Left forelimb (tissue), 1 donor: ENCODE measurements at regions not wholly inside any gene's neighbourhood (a gene's known extent, or its start where the extent isn't known, plus 50 kb on each side); places are given as distances from the start of the nearest gene placed in this dataset.
"Not testable (repeated sequence)": the region's sequence is repeated elsewhere in the genome, so short reads cannot be mapped to it uniquely, and the experiment has no call there.

Experiments
- DNase-seq: peaks from one replicate; pipeline ENCODE4 v3.0.0-alpha.2; 2018; ENCODE audit warnings: low spot score

DNA sequence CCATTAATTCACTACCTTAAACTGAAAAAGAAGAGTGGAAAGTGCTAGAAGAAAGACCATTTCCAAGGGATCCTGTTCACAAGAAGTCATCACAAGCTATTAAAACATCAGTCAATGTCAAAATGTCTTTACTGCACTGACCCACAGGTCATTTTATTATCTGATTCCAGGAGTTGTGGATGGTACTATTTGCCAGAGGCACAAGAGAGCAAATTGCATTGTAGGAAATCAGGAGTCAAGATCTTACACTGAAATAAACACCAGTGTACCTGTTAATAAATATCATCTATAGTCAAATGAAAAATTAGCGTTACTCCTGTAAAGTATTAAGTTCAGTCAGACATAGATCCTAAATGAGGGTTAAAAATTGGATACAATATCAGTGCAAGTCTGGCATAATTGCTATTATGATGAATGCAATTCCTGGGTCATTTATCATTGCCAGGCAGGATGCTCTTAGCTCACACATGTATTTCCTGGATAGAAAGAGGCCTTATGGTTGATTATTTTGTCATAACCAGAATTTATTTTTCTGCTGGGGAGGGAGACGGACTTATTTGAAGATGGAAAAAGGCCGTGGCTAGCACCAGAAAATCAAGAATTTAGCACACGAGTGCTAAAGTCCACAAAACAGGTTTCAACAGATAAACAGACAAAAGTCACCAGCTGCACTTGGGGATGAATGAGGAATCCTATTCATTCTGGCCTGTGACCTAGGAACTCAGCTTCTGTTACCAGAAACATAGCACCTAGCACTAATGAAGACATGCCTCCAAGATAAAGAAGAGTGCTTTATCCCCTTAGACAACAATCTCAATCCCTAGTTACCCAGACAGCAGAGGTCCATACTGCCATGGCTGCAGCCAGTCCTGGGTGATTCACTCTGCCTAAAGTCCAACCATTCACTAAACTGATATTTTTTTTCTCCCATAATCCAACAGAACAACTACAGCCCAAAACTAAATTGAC is 683.1 kb upstream of the POM121L12 start:
- DNase-seq = no peak

DNA sequence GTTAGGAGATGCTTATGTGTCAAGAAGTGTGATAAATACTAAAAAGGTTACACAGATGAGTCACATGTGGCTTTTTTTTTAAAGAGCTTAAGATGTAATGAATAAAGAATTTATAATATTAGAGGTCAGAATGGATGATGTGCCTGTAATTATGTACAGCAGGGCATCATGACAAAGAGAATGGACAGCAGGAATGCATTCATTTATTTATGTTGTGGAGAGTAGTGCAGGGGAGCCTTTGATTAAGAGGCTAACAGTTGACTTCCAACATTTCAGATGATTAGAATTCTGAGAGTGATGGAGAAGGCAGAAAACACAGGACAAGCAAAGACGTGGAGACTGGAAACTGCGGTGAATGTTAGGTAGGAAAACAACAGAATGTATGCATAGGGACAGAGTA is 691.4 kb upstream of the POM121L12 start:
- DNase-seq = no peak

DNA sequence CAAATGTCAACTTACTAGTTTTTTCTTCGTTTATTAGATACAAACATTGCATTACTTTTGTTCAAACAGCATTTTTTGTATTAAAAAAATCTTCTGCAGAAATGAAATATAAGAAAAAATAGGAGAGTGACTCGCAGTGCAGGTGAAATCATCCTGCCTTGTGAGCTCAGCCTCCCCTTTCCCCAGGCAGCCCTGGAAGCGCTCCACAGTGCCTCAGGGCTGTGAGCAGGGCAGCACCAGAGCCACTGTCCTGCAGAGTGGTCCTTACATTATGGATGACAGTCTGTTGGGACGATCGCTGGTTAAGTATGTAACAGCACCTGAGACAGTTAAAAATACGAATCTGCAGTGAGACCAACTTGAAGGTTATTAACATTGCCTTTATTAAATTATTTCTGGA is 695.4 kb upstream of the POM121L12 start:
- DNase-seq = no peak

DNA sequence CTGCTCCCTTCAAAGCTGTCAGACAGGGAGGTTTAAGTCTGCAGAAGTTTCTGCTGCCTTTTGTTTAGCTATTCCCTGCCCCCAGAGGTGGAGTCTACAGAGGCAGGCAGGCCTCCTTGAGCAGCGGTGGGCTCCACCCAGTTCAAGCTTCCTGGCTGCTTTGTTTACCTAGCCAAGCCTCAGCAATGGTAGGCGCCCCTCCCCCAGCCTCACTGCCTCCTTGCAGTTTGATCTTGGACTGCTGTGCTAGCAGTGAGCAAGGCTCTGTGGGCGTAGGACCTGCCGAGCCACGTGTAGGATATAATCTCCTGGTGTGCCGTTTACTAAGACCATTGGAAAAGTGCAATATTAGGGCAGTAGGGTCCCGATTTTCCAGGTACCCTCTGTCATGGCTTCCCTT is 707.1 kb upstream of the POM121L12 start:
- DNase-seq = not testable (repeated sequence)

DNA sequence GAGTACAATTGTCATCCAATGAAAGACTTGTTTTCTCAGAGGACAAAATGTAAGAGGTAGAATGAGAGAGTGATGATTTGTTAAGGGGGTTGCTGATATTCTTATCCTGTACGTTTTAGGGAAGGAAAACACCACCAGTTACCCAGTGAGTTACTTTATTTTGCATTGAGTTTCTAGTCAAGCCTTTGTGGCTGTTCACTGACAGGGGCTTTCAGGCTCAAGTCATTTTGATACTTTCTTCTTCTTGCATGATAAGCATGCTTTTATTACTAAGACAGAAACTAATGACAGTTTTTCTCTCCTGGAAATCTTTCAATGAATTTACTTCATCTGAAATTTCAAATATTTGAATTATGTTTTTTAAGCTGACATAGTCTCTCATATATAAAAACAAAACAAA is 710.2 kb upstream of the POM121L12 start:
- no peak for DNase-seq

DNA sequence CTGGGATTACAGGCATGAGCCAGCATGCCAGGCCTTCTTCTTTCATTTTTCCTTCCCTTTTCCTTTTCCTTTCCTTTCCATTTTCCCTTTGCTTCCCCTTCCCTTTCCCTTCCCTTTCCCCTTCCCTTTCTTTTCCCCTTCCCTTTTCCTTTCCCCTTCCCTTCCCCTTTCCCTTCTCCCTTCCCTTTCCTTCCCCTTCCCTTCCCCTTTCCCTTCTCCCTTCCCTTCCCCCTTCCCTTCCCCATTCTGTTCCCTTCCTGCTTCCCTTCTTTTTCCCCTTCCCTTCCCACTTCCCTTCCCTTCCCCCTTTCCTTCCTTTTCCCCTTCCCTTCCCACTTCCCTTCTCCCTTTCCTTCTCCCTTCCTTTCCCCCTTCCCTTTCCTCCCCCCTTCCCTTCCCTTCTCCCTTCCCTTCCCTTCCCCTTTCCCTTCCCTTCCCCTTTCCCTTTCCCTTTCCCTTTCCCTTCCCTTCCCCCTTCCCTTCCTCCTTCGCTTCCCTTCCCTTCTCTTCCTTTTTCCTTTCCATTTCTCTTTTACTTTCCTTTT is 712.2 kb upstream of the POM121L12 start:
- DNase-seq = no peak

DNA sequence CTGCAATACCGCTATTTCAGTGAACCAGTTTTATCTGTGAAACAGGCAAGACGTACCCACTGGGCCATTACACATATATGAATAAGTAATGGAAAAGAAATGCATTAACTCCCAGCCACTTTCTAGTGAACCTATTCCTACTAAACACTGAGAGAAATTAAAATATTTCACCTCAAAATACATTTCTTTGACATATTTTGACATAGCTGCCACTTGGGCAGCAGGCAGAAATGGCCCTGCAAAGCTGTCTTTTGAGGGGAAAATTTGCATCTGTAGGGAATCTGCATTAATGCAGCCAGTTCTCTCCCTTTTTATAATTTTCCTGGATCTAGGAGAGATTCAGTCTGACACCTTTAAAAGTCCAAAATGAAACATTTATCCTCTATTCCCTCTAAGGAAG is 714.8 kb upstream of the POM121L12 start:
- no peak for DNase-seq

DNA sequence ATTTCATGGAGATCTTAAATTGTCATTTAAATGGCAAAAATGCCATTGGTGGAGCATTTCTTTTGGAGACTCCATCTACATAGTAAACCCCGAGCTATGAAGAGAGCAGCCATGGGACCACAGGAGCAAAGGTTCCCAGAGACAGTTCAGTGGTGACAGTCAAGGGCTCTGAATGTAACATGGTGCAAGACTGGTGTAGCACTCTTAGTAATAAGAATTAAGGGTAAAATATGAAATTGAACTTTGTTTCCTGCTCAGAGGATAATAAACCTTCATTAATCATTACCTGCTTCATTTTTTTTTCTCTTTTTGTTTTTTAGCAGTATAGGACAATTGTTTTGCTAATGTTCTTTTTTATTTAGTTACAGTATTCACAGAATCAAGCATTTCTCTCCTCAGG is 717.5 kb upstream of the POM121L12 start:
- DNase-seq = no peak

DNA sequence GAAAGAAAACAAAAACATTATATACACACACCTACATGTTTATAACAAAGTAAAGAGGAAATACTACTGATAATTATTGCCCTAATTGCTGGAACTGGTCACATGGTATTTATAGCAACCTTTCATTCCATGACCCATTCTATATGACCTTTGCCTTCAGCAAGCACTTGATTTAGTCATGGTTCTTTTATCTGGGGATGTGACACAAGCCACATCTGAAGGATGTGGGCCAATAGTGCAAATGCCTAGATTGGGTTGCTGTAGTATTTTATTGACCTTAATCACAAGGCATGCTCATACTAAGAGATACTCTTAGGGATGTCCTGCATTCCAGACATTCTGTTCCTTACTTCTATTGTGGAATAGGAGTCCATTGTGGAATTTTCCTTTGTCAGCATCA is 723.5 kb upstream of the POM121L12 start:
- no peak for DNase-seq

DNA sequence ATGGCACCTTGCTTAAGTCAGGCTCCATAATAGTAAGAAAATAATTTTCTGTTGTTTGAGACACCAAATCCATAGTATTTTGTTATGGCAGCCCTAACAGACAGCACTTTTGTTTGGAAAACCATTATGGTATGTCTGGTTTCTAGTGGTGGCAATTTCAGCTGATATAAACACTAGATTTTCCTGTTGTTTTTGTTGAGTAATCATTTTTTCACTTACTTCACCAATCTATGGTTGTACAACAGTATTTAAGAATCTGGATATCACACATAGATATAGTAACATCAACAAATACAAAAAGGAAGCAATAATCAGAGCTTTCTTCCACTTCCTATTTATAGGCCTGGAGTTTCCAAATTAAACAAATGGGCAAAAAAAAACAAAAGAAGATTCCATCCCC is 725.8 kb upstream of the POM121L12 start:
- no peak for DNase-seq

DNA sequence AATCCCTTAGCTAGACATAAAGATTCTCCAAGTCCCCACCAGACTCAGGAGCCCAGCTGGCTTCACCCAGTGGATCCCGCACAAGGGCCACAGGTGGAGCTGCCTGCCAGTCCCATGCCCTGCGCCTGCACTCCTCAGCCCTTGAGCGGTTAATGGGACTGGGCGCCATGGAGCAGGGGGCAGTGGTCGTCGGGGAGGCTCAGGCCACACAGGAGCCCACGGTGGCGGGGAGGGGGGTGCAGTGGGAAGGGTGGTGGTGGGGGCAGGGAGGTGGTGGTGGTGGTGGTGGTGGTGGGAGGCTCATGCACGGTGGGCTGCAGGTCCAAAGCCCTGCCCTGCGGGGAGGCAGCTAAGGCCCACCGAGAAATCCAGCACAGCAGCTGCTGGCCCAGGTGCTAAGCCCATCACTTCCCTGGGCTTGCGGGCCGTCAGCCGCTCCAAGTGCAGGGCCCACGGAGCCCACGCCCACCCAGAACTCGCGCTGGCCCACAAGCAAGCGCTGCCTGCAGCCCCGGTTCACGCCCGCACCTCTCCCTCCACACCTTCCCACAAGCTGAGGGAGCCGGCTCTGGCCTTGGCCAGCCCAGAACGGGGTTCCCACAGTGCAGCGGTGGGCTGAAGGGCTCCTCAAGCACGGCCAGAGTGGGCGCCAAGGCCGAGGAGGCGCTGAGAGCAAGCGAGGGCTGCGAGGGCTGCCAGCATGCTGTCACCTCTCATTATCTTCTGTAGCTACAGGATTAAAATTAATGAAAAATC is 732.5 kb upstream of the POM121L12 start:
- DNase-seq = no peak

DNA sequence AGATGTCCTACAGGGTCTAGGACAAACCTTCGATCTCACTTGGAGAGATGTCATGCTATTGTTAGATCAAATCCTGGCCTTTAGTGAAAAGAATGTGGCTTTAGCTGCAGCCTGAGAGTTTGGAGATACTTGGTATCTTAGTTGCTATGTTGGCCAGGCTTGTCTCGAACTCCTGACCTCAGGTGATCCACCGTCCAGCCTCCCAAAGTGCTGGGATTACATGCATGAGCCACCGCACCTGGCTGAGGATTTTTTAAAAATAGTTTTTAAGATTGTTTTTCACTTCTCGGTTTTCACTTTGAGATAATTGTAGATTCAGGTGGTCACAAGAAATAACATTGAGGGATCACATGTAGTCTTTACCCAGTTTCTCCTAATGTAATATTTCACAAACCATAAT is 738.3 kb upstream of the POM121L12 start:
- DNase-seq = no peak

DNA sequence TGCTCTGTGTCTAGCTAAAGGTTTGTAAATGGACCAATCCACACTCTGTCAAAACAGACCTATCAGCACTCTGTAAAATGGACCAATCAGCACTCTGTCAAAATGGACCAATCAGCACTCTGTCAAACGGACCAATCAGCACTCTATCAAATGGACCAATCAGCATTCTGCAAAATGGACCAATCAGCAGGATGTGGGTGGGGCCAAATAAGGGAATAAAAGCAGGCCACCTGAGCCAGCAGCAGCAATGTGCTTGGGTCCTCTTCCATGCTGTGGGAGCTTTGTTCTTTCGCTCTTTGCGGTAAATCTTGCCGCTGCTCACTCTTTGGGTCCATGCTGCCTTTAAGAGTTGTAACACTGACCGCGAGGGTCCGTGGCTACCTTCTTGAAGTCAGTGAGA is 740.5 kb upstream of the POM121L12 start:
- no peak for DNase-seq

DNA sequence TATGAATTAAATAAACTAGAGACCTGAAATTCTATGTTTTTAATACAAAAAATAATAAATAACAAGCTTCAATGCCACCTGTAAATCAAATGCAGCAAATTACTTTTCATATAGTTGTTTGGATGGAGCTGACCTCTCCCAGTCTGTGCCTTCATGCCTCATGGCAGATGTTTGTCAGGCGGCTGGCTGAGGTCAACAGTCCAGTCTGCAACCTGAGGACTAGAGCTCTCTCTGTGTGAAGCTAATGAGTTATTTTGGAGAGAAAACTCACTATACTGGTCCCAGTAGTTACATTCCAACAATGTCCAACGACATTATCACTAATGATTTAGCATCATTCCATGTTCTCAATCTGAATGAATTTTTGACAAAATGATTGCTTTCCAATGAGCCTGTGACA is 746.2 kb upstream of the POM121L12 start:
- no peak for DNase-seq

DNA sequence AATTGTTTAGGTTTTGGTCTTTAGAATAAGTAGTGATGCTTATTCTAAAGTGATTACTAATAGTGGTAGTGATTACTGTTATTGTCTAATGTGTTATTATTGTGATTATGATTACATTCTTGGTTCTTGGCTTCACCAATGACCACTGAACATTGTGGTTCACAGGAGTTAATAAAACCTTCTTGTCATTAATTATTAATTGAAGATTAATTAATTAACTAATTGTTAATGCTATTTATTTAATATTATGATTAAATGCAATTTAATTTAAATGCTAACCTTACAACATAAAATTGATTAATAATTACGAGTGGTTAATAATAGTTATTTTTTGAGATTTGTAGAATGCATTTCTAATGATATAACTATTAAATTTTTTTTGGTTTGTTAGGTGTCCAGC is 747.7 kb upstream of the POM121L12 start:
- DNase-seq = no peak

DNA sequence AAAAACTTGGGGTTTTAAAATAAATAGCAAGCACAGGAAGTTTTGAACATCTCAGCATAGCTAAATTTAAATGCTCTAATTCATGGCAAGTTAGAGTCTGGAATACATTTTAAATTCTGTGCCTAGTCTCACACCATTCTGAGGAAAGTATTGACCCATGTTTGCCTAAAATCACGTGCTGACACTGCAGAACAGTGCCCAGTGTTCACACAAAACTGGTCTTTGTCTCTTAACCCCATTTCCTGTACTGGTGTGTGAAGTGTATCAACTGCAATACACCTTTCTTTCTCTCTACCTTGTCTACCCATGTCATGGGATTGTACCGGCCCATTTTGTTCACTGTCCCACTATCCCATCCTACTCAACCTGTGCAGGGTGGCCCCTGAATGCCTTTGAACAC is 749.7 kb upstream of the POM121L12 start:
- DNase-seq = no peak

DNA sequence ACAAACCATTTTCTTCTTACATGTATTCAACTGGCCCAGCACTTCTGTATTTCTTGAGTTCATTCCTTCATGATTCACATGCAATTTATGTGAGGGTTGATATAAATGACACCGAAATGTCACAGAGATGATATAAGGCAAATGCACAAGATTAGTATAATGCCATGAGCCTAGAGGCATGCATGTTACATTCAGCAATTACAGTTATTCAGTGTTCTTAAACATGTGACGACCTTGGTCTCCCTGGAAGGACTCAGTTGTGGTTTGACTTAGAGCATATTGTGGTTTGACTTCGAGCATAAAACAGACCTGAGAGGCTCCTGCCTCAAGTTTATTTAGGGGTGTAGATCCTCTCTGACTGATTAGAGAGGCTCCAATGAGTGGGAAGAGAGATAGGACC is 752.1 kb upstream of the POM121L12 start:
- no peak for DNase-seq

DNA sequence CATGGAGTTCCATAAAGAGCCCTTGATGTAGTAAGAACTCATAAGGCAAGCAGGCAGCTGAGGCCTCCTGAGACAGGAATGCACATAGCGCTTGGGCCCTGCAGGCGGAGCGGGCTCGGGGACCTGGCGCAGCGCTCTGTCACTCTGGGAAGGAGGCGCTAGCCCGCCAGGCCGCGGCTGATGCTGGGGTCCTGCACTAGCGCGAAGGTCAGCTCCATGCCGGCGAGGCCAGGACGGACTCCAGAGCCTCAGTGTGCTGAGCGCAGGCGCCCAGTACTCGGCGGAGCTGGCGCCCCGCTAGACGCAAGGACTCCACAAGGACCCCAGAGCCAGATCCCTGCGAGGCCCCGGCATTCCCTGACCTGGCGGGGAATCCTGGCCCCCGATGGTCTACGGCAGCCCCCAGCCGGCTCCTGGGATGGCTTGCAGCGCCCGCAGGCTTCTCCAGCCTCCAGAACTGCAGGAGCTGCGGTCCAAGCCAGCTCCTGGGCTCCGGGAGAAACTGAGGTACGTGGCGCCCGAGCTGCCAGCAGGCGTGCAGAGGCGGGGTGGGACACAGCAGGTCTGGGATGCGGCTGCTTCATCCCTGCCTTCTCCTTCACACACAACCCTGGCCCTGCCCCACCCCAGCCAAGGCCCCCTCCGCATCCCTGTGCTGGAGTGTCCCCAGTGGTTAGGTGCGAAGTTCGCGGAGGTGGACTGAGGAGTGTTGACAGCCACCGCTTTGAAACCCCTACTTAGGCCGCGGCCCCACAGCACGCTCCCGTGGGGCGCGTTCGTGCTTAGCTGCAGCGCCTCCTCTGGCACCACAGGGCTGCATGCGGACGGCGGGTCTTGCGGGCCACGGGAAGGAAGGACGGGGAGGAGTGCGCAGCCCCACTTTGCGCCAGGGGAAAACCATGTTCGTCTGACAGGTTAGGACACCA is 761.5 kb upstream of the POM121L12 start:
- no peak for DNase-seq

DNA sequence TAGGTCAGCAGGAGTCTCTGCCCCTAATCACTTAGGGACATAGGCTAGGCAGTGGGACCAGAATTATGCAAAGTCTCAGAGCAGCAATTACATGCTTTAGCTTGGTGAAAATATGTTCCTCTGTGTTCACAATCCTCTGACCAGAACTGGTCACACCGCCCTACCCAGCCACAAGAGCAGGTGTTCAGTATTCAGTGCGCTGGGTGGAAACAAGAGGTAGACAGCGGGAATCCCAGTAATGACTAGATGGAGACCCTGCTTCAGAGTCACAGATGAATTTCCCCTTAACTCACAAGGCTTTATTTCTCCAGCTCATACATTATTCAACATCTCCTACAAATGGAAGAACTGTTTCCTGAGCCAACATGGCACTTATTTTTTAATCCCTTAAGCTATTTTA is 763.7 kb upstream of the POM121L12 start:
- no peak for DNase-seq

DNA sequence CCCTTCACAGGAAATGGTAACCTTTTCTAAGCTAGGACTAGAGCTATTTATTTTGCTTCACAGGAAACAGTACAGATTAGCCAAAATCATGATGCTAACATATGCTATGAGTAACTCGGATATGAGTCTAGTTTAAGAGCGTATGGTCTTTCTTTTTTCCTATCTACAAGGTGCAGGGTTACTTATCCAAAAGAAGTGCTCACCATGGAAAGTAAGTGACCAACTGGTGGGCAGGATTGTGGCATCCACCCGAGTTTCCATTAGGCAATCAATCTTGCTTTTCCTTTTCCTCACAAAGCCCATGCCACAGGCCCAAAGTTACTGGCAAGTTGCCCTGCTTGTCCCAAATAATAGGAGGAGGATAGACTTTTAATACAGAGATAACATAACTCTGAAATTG is 765.1 kb upstream of the POM121L12 start:
- no peak for DNase-seq

DNA sequence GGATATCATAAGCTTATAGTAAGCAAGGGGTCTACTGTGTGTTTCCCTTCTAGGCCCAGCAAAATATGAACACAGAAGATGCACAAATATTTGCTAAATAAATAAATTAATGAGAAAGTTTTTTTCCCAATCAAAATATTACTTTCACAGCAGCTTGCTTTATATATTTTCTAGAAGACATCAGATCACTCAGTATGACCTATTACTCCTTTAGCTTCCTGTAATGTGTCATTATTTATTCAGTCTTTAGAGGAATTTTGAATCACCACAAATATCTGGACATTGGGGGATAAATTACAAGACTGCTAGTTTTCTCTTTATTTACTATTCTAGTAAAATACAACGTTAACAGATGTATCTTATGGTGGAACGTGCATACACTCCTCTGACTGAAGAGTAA is 765.8 kb upstream of the POM121L12 start:
- no peak for DNase-seq

DNA sequence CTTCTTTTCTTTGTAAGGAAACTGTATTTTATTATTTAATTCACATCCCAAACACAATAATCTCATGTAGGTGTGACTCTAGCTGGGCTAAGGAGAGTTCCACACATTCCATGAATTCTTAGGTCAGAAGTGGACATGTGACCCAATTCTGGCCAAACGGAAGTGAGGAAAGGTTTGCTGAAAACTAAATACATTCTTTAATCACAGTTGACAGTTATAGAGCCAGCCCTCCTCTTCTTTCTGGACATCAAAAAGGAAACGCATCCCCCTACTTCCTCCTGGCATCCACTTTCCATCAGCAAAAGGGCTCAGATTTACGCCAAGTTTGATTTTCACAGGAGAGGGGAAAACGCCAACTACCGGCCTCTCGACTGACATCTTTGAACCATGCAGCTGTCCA is 774.4 kb upstream of the POM121L12 start:
- DNase-seq = no peak
